Cardiac muscle cell (in vitro differentiated cells and primary cell): ENCODE measurements at regions not wholly inside any gene's neighbourhood (a gene's known extent, or its start where the extent isn't known, plus 50 kb on each side); places are given as distances from the start of the nearest gene placed in this dataset.
A peak's percentile ranks its signal among the peaks of the same experiment; 100 is the strongest.

Source experiments
- DNase-seq, 2 donors: peaks; one replicate each; pipeline versions ENCODE4 v3.0.0 to v3.0.0-alpha.2; 2010 to 2017; ENCODE audit warnings: low read depth in 1 of 2, low spot score in 1 of 2
- H3K27ac ChIP-seq: fragments of 200-600 bp; sonication (generic); 2 replicates; pipeline ENCODE4 v1.5.1; 2016
- H3K27me3 ChIP-seq: fragments of 200-600 bp; sonication (generic); 2 replicates; pipeline ENCODE4 v1.6.0; 2016; ENCODE audit warnings: control low read depth
- H3K36me3 ChIP-seq: fragments of 200-600 bp; sonication (generic); 2 replicates; pipeline ENCODE4 v1.5.1; 2016; ENCODE audit warnings: control low read depth
- H3K4me1 ChIP-seq: fragments of 200-600 bp; sonication (generic); 2 replicates; pipeline ENCODE4 v1.8.1; 2017; ENCODE audit warnings: low read depth, mild to moderate bottlenecking, mixed run types
- H3K4me3 ChIP-seq: fragments of 200-600 bp; sonication (generic); 2 replicates; pipeline ENCODE4 v1.5.1; 2016; ENCODE audit warnings: mild to moderate bottlenecking
- H3K9me3 ChIP-seq: fragments of 200-600 bp; sonication (generic); 2 replicates; pipeline ENCODE4 v1.5.1; 2017; ENCODE audit warnings: low read depth, mild to moderate bottlenecking, control low read depth
- TF ChIP-seq, protein P1 (sequence below): IDR thresholded peaks from 2 replicates; pipeline ENCODE4 v1.5.1; 2012; ENCODE audit warnings: low read depth, mild to moderate bottlenecking, low read length

DNA sequence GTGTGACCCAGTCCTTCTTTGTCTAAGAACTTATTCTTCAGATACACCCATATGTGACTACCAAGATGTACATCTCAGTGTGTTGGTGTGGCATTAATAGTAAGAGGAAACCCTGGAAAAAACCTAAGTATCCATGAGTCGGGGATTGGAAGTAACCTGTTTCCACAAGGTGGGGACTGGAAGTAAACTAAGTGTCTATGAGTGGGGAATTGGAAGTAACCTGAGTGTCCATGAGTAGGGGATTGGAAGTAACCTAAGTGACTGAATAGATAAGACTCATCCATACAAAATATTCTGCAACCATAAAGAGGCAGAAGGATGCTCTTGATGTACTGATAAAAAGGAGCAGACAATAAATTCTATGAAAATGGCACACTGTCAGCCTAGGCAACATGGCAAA is 184.7 kb downstream of the PHETA1 start:
- no peak for DNase-seq
- H3K4me3 ChIP-seq = no peak overlapping the region
- H3K4me1 ChIP-seq = peaks cover 9% of the 10 kb centered on the region
- H3K9me3 ChIP-seq = no peaks in the 10 kb centered on the region
- TF ChIP-seq, protein P1, sequence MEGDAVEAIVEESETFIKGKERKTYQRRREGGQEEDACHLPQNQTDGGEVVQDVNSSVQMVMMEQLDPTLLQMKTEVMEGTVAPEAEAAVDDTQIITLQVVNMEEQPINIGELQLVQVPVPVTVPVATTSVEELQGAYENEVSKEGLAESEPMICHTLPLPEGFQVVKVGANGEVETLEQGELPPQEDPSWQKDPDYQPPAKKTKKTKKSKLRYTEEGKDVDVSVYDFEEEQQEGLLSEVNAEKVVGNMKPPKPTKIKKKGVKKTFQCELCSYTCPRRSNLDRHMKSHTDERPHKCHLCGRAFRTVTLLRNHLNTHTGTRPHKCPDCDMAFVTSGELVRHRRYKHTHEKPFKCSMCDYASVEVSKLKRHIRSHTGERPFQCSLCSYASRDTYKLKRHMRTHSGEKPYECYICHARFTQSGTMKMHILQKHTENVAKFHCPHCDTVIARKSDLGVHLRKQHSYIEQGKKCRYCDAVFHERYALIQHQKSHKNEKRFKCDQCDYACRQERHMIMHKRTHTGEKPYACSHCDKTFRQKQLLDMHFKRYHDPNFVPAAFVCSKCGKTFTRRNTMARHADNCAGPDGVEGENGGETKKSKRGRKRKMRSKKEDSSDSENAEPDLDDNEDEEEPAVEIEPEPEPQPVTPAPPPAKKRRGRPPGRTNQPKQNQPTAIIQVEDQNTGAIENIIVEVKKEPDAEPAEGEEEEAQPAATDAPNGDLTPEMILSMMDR = no peak
- no peak overlapping the region for H3K27ac ChIP-seq
- no peaks in the 10 kb centered on the region for H3K27me3 ChIP-seq
- no peaks in the 10 kb centered on the region for H3K36me3 ChIP-seq

DNA sequence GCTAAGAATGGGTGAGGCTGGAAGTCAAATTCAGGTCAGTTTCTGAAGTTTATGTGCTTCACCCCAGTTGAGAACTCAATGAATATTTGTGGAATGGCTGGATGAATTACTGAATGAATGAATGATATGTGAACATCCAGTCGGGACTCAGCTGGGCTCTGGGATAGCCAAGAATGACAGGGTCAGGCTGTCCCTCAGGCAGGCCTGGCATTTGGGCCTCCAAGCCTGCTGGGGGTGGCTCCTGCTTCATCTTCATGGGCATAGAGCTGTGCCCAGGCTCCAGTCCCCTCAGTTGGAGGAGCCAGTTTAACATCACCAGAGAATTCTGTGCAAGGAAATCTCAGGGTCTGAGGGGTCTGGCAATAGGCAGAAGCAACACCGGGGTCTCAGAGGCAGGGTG is 185.8 kb downstream of the PHETA1 start:
- no peak overlapping the region for H3K27ac ChIP-seq
- no peak for DNase-seq
- peaks cover 9% of the 10 kb centered on the region for H3K4me1 ChIP-seq
- H3K27me3 ChIP-seq = no peaks in the 10 kb centered on the region
- H3K9me3 ChIP-seq = no peaks in the 10 kb centered on the region
- TF ChIP-seq, protein P1 = no peak
- H3K4me3 ChIP-seq = no peak overlapping the region
- H3K36me3 ChIP-seq = no peaks in the 10 kb centered on the region

DNA sequence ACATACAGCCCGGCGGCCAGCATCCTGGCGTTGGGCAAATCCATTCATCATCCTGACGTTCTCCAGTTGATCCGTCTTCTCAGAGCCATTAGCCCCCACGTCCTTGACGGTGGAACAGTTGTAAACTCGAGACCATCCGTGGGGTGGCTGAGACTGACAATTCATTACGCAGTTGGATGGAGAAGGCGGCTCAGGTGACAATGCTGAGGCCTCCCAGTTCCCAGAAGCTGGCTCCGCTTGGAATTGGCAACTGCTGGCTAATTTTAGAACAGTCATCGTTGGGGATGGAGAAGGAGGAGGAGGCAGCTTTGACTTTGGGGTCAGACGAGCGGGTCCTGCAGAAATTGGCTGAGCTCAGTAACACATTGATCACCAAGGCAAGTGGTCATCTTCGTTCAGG is 186.5 kb downstream of the PHETA1 start:
- TF ChIP-seq, protein P1 = no peak
- no peaks in the 10 kb centered on the region for H3K9me3 ChIP-seq
- no peaks in the 10 kb centered on the region for H3K36me3 ChIP-seq
- no peak overlapping the region for H3K4me3 ChIP-seq
- peak in 1 of 2 donors; percentile 11 for DNase-seq
- H3K4me1 ChIP-seq = peaks cover 9% of the 10 kb centered on the region
- H3K27me3 ChIP-seq = no peaks in the 10 kb centered on the region
- H3K27ac ChIP-seq = no peak overlapping the region

DNA sequence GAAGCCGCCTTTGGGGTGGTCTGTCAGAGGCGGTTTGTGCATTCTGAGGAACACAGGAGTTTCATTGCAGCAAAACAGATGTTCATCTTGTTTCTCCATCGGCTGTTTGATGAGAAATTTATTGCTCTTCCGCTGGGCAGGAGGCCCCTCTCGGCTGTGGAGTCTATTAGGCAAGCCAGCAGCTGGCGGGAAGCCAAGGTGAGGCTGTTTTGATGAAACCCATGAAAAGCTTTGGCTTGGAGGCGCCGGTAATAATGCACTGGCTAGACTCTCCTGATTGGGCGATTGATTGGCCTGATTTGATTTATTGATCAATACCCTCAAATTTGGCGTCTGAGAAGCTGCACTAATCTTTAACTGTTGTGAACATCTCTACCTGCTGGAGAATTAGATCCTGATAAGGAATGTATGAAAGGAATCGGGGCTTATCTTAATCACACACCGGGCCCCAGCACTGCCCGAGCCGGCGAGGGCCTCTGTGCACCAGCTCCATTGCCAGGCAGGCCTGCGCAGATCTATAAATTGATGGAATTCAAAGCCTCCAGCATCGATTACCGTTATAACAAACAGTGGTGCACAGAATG is 187.7 kb downstream of the PHETA1 start:
- TF ChIP-seq, protein P1 = no peak
- DNase-seq = peak; percentile 40 to 83
- no peaks in the 10 kb centered on the region for H3K27me3 ChIP-seq
- peaks cover 9% of the 10 kb centered on the region for H3K4me1 ChIP-seq
- H3K4me3 ChIP-seq = no peak overlapping the region
- H3K36me3 ChIP-seq = no peaks in the 10 kb centered on the region
- H3K9me3 ChIP-seq = no peaks in the 10 kb centered on the region
- H3K27ac ChIP-seq = no peak overlapping the region

DNA sequence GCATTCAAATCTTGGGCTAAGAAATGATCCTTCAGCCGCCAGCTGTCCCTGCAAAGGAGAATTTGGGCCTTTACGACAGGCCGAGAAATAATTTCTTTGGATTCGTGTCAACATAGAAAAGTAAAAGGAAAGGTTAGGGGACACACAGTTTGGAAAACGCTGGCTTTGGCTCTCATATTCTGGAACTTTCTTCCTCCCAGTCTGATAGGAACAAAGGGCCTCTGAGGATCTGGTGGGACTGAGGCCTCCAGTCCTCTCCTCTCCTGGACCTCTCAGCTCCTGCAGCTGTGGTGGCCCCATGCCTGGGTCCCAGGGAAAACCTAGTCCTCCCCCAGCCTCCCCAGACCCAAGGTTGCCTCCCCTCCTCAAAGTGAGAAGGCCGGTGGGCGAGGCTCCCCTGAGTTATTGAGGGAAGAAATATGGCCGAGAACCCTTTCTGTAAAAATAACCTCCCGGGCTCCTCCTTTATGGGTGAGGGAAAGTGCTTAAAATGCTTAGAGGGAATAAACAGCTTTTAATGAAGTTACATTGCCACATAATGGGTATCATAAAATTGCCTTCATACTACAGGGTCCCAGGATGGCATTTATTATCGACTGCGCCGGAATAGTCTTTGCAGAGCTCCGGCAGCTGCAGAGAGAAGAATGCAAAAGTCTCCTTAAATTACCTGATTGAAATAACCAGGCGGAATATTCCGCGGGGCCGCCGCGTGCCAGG is 188.3 kb downstream of the PHETA1 start:
- H3K9me3 ChIP-seq = no peaks in the 10 kb centered on the region
- TF ChIP-seq, protein P1 = no peak
- DNase-seq = no peak
- H3K36me3 ChIP-seq = no peaks in the 10 kb centered on the region
- H3K27me3 ChIP-seq = no peaks in the 10 kb centered on the region
- no peak overlapping the region for H3K27ac ChIP-seq
- H3K4me3 ChIP-seq = no peak overlapping the region
- H3K4me1 ChIP-seq = peaks cover 9% of the 10 kb centered on the region
